Adipocyte (in vitro differentiated cells): ENCODE measurements at regions not wholly inside any gene's neighbourhood (a gene's known extent, or its start where the extent isn't known, plus 50 kb on each side); places are given as distances from the start of the nearest gene placed in this dataset.
A peak's percentile ranks its signal among the peaks of the same experiment; 100 is the strongest.
"Not testable (repeated sequence)": the region's sequence is repeated elsewhere in the genome, so short reads cannot be mapped to it uniquely, and the experiment has no call there.

ENCODE experiments used
- DNase-seq: peaks from one replicate; pipeline ENCODE4 v3.0.0-alpha.2; 2015; ENCODE audit warnings: low read depth
- H3K27me3 ChIP-seq: replicated peaks from 2 replicates; pipeline ENCODE4 v1.7.0; 2013; ENCODE audit warnings: mild to moderate bottlenecking, low read length, moderate library complexity; ENCODE audit not compliant: control insufficient read depth, insufficient read depth
- H3K36me3 ChIP-seq: 2 replicates; pipeline ENCODE4 v1.7.0; 2013; ENCODE audit warnings: low read length, mild to moderate bottlenecking, moderate library complexity; ENCODE audit not compliant: control insufficient read depth, insufficient read depth, severe bottlenecking
- H3K4me1 ChIP-seq: 2 replicates; pipeline ENCODE4 v1.7.0; 2013; ENCODE audit warnings: mild to moderate bottlenecking, low read length, moderate library complexity; ENCODE audit not compliant: control insufficient read depth, insufficient read depth
- H3K4me3 ChIP-seq: 2 replicates; pipeline ENCODE4 v1.7.0; 2013; ENCODE audit warnings: mild to moderate bottlenecking, low read length, moderate library complexity
- H3K9ac ChIP-seq: 2 replicates; pipeline ENCODE4 v1.7.0; 2013; ENCODE audit warnings: mild to moderate bottlenecking, low read length, moderate library complexity
- H3K9me3 ChIP-seq: 2 replicates; pipeline ENCODE4 v1.7.0; 2013; ENCODE audit warnings: mild to moderate bottlenecking, low read length, moderate library complexity; ENCODE audit not compliant: control insufficient read depth

- Histone ChIP-seq H3K4me3 (no peak overlapping the region), H3K36me3 (no peaks in the 10 kb centered on the region), H3K27me3 (no peaks in the 10 kb centered on the region), H3K9me3 (peaks cover 4% of the 10 kb centered on the region), H3K4me1 (no peaks in the 10 kb centered on the region), H3K9ac (no peak overlapping the region)
- no peak for DNase-seq
These were observed 272.0 kb downstream of the LNPK start for GRCh38 chr2:175730050-175730449.

GRCh38 chr2:175729049-175729706 lies 272.9 kb downstream of the LNPK start:
- H3K9me3 ChIP-seq, result peaks cover 4% of the 10 kb centered on the region
- no peaks in the 10 kb centered on the region for H3K27me3 ChIP-seq

GRCh38 chr2:175728032-175728431 lies 274.0 kb downstream of the LNPK start:
- no peak overlapping the region for H3K4me3 ChIP-seq
- no peak overlapping the region for H3K9ac ChIP-seq
- no peaks in the 10 kb centered on the region for H3K4me1 ChIP-seq
- no peak for DNase-seq
- no peaks in the 10 kb centered on the region for H3K27me3 ChIP-seq
- no peaks in the 10 kb centered on the region for H3K36me3 ChIP-seq
- peaks cover 12% of the 10 kb centered on the region for H3K9me3 ChIP-seq

More at GRCh38 chr2:175729049-175729706, 272.9 kb downstream of the LNPK start:
- Histone ChIP-seq H3K4me1 (no peaks in the 10 kb centered on the region), H3K9ac (no peak overlapping the region), H3K4me3 (no peak overlapping the region), H3K36me3 (no peaks in the 10 kb centered on the region)
- DNase-seq, result no peak

- Histone ChIP-seq H3K4me1 (no peaks in the 10 kb centered on the region), H3K27me3 (no peaks in the 10 kb centered on the region), H3K36me3 (no peaks in the 10 kb centered on the region), H3K4me3 (no peak overlapping the region), H3K9me3 (peaks cover 14% of the 10 kb centered on the region), H3K9ac (no peak overlapping the region)
- DNase-seq, result peak; percentile 68
These were observed 275.8 kb downstream of the LNPK start for GRCh38 chr2:175726223-175726622.

GRCh38 chr2:175709248-175709647 lies 292.8 kb downstream of the LNPK start:
- Histone ChIP-seq H3K36me3 (no peaks in the 10 kb centered on the region), H3K4me1 (no peaks in the 10 kb centered on the region), H3K4me3 (no peak overlapping the region), H3K27me3 (peaks cover 4% of the 10 kb centered on the region), H3K9me3 (no peaks in the 10 kb centered on the region), H3K9ac (no peak overlapping the region)
- no peak for DNase-seq

- Histone ChIP-seq H3K4me3 (no peak overlapping the region), H3K27me3 (peaks cover 4% of the 10 kb centered on the region), H3K36me3 (no peaks in the 10 kb centered on the region), H3K9ac (no peak overlapping the region), H3K9me3 (no peaks in the 10 kb centered on the region), H3K4me1 (no peaks in the 10 kb centered on the region)
- no peak for DNase-seq
These were observed 294.7 kb downstream of the LNPK start for GRCh38 chr2:175707322-175707721.

GRCh38 chr2:175704568-175704967 lies 297.5 kb downstream of the LNPK start:
- not testable (repeated sequence) for H3K4me1 ChIP-seq, H3K9me3 ChIP-seq, H3K36me3 ChIP-seq, H3K9ac ChIP-seq, DNase-seq, H3K4me3 ChIP-seq, H3K27me3 ChIP-seq

- DNase-seq, result no peak
- no peaks in the 10 kb centered on the region for H3K9me3 ChIP-seq
- no peaks in the 10 kb centered on the region for H3K36me3 ChIP-seq
- no peak overlapping the region for H3K9ac ChIP-seq
- peaks cover 4% of the 10 kb centered on the region for H3K27me3 ChIP-seq
- H3K4me1 ChIP-seq, result no peaks in the 10 kb centered on the region
- no peak overlapping the region for H3K4me3 ChIP-seq
These were observed 304.0 kb downstream of the LNPK start for GRCh38 chr2:175698061-175698460.

- Histone ChIP-seq H3K36me3 (no peaks in the 10 kb centered on the region), H3K4me3 (no peak overlapping the region), H3K27me3 (peaks cover 19% of the 10 kb centered on the region), H3K9ac (no peak overlapping the region), H3K9me3 (no peaks in the 10 kb centered on the region), H3K4me1 (no peaks in the 10 kb centered on the region)
- DNase-seq, result peak; percentile 86
These were observed 311.8 kb downstream of the LNPK start for GRCh38 chr2:175690113-175690837.

- Histone ChIP-seq H3K27me3 (peaks cover 20% of the 10 kb centered on the region), H3K9ac (no peak overlapping the region), H3K36me3 (no peaks in the 10 kb centered on the region), H3K4me1 (no peaks in the 10 kb centered on the region), H3K9me3 (no peaks in the 10 kb centered on the region), H3K4me3 (no peak overlapping the region)
- no peak for DNase-seq
These were observed 313.8 kb downstream of the LNPK start for GRCh38 chr2:175688243-175688642.

GRCh38 chr2:175687465-175687864 lies 314.6 kb downstream of the LNPK start:
- no peak overlapping the region for H3K4me3 ChIP-seq
- DNase-seq, result no peak
- H3K9ac ChIP-seq, result no peak overlapping the region
- H3K9me3 ChIP-seq, result no peaks in the 10 kb centered on the region
- peaks cover 20% of the 10 kb centered on the region for H3K27me3 ChIP-seq
- H3K36me3 ChIP-seq, result no peaks in the 10 kb centered on the region
- no peaks in the 10 kb centered on the region for H3K4me1 ChIP-seq
